HEK293T (cell line): ENCODE measurements at regions not wholly inside any gene's neighbourhood (a gene's known extent, or its start where the extent isn't known, plus 50 kb on each side); places are given as distances from the start of the nearest gene placed in this dataset.
A peak's percentile ranks its signal among the peaks of the same experiment; 100 is the strongest.

Experiments
- CTCF ChIA-PET: fragments of 350-600 bp; formaldehyde crosslinking; extraction: SDS; loops from one replicate; lab custom pipeline; 2021; ENCODE audit warnings: antibody characterized with exemption, inconsistent platforms; lab: Yijun Ruan, JAX
- POLR2A ChIA-PET: fragments of 350-600 bp; formaldehyde crosslinking; extraction: SDS; loops from one replicate; lab custom pipeline; 2020; ENCODE audit warnings: antibody characterized with exemption, inconsistent platforms; lab: Yijun Ruan, JAX
- DNase-seq: peaks from one replicate; pipeline ENCODE4 v3.0.0; 2012; ENCODE audit warnings: mixed read lengths; ENCODE audit errors: extremely low spot score
- ARNT ChIP-seq: fragments of 450-650 bp; IDR thresholded peaks from 2 replicates; pipeline ENCODE4 v1.6.1; 2017; ENCODE audit warnings: mild to moderate bottlenecking
- BHLHE40 ChIP-seq: fragments of 450-650 bp; IDR thresholded peaks from 2 replicates; pipeline ENCODE4 v1.6.1; 2016; ENCODE audit warnings: mild to moderate bottlenecking, moderate library complexity, borderline replicate concordance
- CTBP1 ChIP-seq: fragments of 450-650 bp; IDR thresholded peaks from 2 replicates; pipeline ENCODE4 v1.6.1; 2016; ENCODE audit warnings: borderline replicate concordance
- ELF4 ChIP-seq: fragments of 450-650 bp; IDR thresholded peaks from 2 replicates; pipeline ENCODE4 v1.6.1; 2017; ENCODE audit warnings: antibody characterized with exemption
- FOXA1 ChIP-seq: fragments of 450-650 bp; IDR thresholded peaks from 2 replicates; pipeline ENCODE4 v1.6.1; 2016; ENCODE audit warnings: mild to moderate bottlenecking
- FOXK2 ChIP-seq: fragments of 450-650 bp; IDR thresholded peaks from 2 replicates; pipeline ENCODE4 v1.6.1; 2016; ENCODE audit warnings: mild to moderate bottlenecking
- FOXM1 ChIP-seq: fragments of 450-650 bp; IDR thresholded peaks from 2 replicates; pipeline ENCODE4 v1.6.1; 2017; ENCODE audit warnings: mild to moderate bottlenecking, borderline replicate concordance
- HDGF ChIP-seq: fragments of 450-650 bp; IDR thresholded peaks from 2 replicates; pipeline ENCODE4 v1.6.1; 2017; ENCODE audit warnings: antibody characterized with exemption, borderline replicate concordance
- L3MBTL2 ChIP-seq: fragments of 450-650 bp; conservative IDR thresholded peaks from 2 replicates; pipeline ENCODE4 v1.6.1; 2016; ENCODE audit warnings: mild to moderate bottlenecking
- LEF1 ChIP-seq: fragments of 450-650 bp; IDR thresholded peaks from 2 replicates; pipeline ENCODE4 v1.6.1; 2017; ENCODE audit warnings: mild to moderate bottlenecking, borderline replicate concordance
- NFRKB ChIP-seq: fragments of 450-650 bp; IDR thresholded peaks from 2 replicates; pipeline ENCODE4 v1.6.1; 2016; ENCODE audit warnings: mild to moderate bottlenecking, moderate library complexity
- SP1 ChIP-seq: fragments of 450-650 bp; IDR thresholded peaks from 2 replicates; pipeline ENCODE4 v1.6.1; 2017
- SUZ12 ChIP-seq: fragments of 450-650 bp; IDR thresholded peaks from 2 replicates; pipeline ENCODE4 v1.6.1; 2016; ENCODE audit warnings: mild to moderate bottlenecking
- TARDBP ChIP-seq: fragments of 450-650 bp; IDR thresholded peaks from 2 replicates; pipeline ENCODE4 v1.6.1; 2016
- ZNF384 ChIP-seq: fragments of 450-650 bp; IDR thresholded peaks from 2 replicates; pipeline ENCODE4 v1.6.1; 2016
- TF ChIP-seq, protein P1 (sequence below): fragments of 450-650 bp; IDR thresholded peaks from 2 replicates; pipeline ENCODE4 v1.6.1; 2016

DNA sequence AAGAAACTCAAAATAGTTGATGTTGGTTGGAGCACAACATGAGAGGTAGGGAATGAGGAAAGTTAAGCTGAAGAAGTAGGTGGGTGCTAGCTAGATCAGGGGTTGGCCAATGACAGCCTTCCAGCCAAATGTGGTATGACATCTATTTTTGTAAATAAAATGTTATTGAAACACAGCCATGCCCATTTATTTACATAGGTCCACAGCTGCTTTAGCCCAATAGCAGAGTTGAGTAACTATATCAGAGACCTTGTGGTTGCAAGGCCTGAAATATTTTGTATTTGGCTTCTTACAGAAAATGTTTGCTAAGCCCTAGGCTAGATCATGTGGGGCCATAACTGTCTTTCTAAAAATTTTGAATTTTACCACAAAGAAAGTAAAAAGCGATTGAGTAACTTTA is 234.9 kb upstream of the CTSO start:
- ChIA-PET POLR2A (no interaction called here), CTCF (no interaction called here)
- no peak for DNase-seq
- TF ChIP-seq, protein P1, sequence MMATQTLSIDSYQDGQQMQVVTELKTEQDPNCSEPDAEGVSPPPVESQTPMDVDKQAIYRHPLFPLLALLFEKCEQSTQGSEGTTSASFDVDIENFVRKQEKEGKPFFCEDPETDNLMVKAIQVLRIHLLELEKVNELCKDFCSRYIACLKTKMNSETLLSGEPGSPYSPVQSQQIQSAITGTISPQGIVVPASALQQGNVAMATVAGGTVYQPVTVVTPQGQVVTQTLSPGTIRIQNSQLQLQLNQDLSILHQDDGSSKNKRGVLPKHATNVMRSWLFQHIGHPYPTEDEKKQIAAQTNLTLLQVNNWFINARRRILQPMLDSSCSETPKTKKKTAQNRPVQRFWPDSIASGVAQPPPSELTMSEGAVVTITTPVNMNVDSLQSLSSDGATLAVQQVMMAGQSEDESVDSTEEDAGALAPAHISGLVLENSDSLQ: no peak
- no peak for TF ChIP-seq ELF4

DNA sequence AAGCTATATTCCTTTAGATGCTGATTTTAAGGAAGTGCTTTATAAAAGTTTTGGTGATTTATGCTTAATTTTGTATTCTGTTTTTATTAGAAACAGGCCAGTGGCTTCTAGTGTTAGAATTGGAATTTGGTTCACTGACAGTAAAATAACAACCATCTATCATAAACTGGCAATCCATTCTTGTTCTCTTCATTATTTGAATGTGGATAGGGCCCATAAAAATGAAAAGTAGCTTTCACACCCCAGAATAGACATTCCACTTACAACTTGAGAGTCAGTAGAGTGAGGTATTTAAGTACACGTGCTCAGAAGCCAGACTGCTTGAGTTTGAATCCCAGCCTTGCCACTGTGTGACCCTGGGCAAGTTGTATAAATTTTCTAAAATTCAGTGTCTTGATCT is 232.4 kb upstream of the CTSO start:
- POLR2A ChIA-PET: no interaction called here
- CTCF ChIA-PET: no interaction called here
- no peak for DNase-seq
- no peak for TF ChIP-seq ZNF384
- no peak for TF ChIP-seq NFRKB
- TF ChIP-seq, protein P1: no peak
- TF ChIP-seq LEF1: no peak
- no peak for TF ChIP-seq FOXA1
- no peak for TF ChIP-seq FOXK2
- no peak for TF ChIP-seq HDGF
- no peak for TF ChIP-seq ARNT
- no peak for TF ChIP-seq BHLHE40
- no peak for TF ChIP-seq ELF4
- no peak for TF ChIP-seq SP1
- TF ChIP-seq L3MBTL2: no peak
- TF ChIP-seq SUZ12: no peak
- no peak for TF ChIP-seq FOXM1
- no peak for TF ChIP-seq TARDBP
- no peak for TF ChIP-seq CTBP1

DNA sequence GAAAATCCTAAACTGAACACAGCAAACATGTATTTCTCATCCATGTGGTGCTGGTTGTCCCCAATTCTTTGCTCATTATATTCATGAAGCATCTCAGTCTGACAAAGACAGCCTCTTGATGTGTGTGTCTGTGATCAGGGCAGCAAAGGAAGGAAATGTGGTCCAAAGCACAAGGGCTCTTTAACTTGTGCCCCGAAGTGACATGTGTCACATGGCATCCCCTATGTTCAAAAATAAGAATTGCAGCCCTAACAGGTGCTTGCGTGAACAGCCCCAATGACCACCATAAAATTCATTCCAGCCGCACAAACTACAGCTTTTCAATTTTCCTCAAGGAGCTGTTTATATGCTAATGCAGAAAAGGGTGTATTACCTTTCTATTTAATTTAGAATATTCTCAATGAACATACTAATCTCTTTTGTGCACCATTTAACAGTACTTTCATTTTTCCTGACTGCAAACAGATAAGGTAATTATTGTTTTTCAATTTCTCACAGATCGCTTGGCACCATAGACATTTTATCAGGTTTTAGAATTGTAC is 231.9 kb upstream of the CTSO start:
- ChIA-PET POLR2A (no interaction called here), CTCF (no interaction called here)
- TF ChIP-seq L3MBTL2 (no peak), FOXM1 (no peak), BHLHE40 (no peak), FOXA1 (no peak), TARDBP (no peak), ELF4 (no peak), CTBP1 (no peak), LEF1 (no peak), SP1 (no peak), SUZ12 (no peak), FOXK2 (no peak), ZNF384 (no peak), ARNT (no peak), NFRKB (no peak), HDGF (no peak)
- TF ChIP-seq, protein P1: no peak
- peak; percentile 8 for DNase-seq

DNA sequence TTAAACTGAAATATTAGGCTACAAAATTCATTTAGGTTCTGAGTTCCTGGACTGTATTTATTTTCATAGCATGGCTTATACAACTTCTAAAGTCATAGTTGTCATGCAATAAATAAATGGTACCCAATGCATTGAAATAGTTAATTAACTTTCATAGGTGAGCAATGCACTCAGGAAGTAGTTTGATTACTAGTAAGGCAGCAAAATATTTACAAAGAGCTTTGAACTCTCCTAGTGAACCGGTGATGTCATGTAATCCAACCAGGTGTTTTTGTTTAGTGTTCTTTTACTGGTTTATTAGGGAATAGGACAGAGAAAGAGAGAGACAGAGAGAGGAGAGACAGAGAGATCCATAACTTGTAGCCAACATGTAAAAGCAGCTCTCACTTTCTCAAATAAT is 228.6 kb upstream of the CTSO start:
- TF ChIP-seq LEF1 (no peak), FOXM1 (no peak), NFRKB (no peak), ZNF384 (no peak), CTBP1 (no peak), TARDBP (no peak), FOXK2 (no peak)
- TF ChIP-seq, protein P1: no peak
- ChIA-PET CTCF (no interaction called here), POLR2A (no interaction called here)
- no peak for DNase-seq

DNA sequence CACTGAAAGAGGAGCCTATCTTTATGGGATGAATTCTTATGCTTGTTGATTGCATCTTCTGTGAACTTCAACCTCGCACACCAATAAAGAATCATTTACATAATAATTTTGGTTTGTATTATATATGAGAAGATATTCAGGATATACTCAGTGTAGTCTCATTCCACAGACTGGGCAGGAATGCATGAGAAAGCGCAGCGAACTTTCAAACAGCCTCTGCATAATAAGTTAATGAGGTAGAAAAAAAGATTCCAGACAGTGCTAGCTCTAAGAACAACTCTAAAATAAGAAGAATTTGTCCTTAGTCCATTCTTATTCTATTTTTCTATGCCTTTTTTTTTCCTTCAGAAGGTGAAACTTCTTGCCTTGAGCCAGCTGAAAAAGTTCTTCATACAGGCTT is 224.3 kb upstream of the CTSO start:
- TF ChIP-seq CTBP1 (no peak), FOXA1 (no peak), TARDBP (no peak), ELF4 (no peak), ZNF384 (no peak), FOXK2 (no peak), LEF1 (no peak), HDGF (no peak), ARNT (no peak), BHLHE40 (no peak), SUZ12 (no peak), SP1 (no peak), NFRKB (no peak)
- TF ChIP-seq, protein P1: no peak
- ChIA-PET POLR2A (no interaction called here), CTCF (interaction anchor here (0.9 kb wide), 1 partner anchor 12 kb away, joined by 3 read pairs; no protein-coding TSS in a partner anchor)
- DNase-seq: no peak
